ENCODE measurements at regions not wholly inside any gene's neighbourhood (a gene's known extent, or its start where the extent isn't known, plus 50 kb on each side); places are given as distances from the start of the nearest gene placed in this dataset.
"Not testable (repeated sequence)": the region's sequence is repeated elsewhere in the genome, so short reads cannot be mapped to it uniquely, and the experiment has no call there.

GRCh38 chr2:240383871-240384700 is 51.4 kb upstream of the GPC1 start:
- Histone ChIP-seq H3K9ac (ENCODE audit: low read length) (no peak overlapping the region), H3K27ac (ENCODE audit: low read depth, low read length) (no peak overlapping the region), H3K36me3 (ENCODE audit: control insufficient read depth, insufficient read depth, low read length) (no peaks in the 10 kb centered on the region), H3K27me3 (ENCODE audit: control insufficient read depth, insufficient read depth, low read length) (no peaks in the 10 kb centered on the region), H3K4me3 (ENCODE audit: low read length) (no peak overlapping the region), H3K4me1 (ENCODE audit: control insufficient read depth, insufficient read depth, low read length) (no peaks in the 10 kb centered on the region)

GRCh38 chr2:240384711-240385450 is 50.6 kb upstream of the GPC1 start:
- H3K36me3 ChIP-seq (ENCODE audit: control insufficient read depth, insufficient read depth, low read length): no peaks in the 10 kb centered on the region
- H3K4me3 ChIP-seq (ENCODE audit: low read length): no peak overlapping the region
- H3K4me1 ChIP-seq (ENCODE audit: control insufficient read depth, insufficient read depth, low read length): no peaks in the 10 kb centered on the region
- H3K27ac ChIP-seq (ENCODE audit: low read depth, low read length): no peak overlapping the region
- no peaks in the 10 kb centered on the region for H3K27me3 ChIP-seq (ENCODE audit: control insufficient read depth, insufficient read depth, low read length)
- H3K9ac ChIP-seq (ENCODE audit: low read length): no peak overlapping the region

GRCh38 chr2:240385451-240386161 is 49.9 kb upstream of the GPC1 start:
- not testable (repeated sequence) for H3K4me1 ChIP-seq (ENCODE audit: control insufficient read depth, insufficient read depth, low read length); H3K27ac ChIP-seq (ENCODE audit: low read depth, low read length); H3K4me3 ChIP-seq (ENCODE audit: low read length); H3K9ac ChIP-seq (ENCODE audit: low read length); H3K27me3 ChIP-seq (ENCODE audit: control insufficient read depth, insufficient read depth, low read length); H3K36me3 ChIP-seq (ENCODE audit: control insufficient read depth, insufficient read depth, low read length)

Measured in rectal smooth muscle tissue (tissue), 1 donor.